ENCODE measurements at regions not wholly inside any gene's neighbourhood (a gene's known extent, or its start where the extent isn't known, plus 50 kb on each side); places are given as distances from the start of the nearest gene placed in this dataset.

DNA sequence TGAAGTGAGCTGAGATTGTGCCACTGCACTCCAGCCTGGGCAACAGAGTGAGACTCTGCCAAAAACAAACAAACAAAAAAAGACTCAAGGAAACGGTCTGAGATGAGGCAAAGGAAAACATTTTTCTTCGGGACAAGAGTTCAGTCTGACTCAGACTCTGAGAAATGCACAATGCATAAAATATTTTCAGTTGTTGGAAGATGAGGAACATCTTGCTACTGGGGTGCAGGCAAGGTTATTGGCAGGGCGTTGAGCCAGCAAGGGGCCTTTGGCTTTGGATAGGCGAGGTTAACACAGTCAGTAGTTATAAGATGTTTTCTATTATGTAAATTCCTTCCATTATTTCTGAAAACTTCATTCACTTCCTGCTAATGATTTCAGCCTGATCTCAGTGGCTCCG is 96.1 kb upstream of the VCX start:
- TF ChIP-seq, protein P1, sequence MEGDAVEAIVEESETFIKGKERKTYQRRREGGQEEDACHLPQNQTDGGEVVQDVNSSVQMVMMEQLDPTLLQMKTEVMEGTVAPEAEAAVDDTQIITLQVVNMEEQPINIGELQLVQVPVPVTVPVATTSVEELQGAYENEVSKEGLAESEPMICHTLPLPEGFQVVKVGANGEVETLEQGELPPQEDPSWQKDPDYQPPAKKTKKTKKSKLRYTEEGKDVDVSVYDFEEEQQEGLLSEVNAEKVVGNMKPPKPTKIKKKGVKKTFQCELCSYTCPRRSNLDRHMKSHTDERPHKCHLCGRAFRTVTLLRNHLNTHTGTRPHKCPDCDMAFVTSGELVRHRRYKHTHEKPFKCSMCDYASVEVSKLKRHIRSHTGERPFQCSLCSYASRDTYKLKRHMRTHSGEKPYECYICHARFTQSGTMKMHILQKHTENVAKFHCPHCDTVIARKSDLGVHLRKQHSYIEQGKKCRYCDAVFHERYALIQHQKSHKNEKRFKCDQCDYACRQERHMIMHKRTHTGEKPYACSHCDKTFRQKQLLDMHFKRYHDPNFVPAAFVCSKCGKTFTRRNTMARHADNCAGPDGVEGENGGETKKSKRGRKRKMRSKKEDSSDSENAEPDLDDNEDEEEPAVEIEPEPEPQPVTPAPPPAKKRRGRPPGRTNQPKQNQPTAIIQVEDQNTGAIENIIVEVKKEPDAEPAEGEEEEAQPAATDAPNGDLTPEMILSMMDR (IDR thresholded peaks at IDR 0.05): no peak
- TF ChIP-seq POLR2A (IDR thresholded peaks at IDR 0.05): no peak
